ENCODE measurements at regions not wholly inside any gene's neighbourhood (a gene's known extent, or its start where the extent isn't known, plus 50 kb on each side); places are given as distances from the start of the nearest gene placed in this dataset.

DNA sequence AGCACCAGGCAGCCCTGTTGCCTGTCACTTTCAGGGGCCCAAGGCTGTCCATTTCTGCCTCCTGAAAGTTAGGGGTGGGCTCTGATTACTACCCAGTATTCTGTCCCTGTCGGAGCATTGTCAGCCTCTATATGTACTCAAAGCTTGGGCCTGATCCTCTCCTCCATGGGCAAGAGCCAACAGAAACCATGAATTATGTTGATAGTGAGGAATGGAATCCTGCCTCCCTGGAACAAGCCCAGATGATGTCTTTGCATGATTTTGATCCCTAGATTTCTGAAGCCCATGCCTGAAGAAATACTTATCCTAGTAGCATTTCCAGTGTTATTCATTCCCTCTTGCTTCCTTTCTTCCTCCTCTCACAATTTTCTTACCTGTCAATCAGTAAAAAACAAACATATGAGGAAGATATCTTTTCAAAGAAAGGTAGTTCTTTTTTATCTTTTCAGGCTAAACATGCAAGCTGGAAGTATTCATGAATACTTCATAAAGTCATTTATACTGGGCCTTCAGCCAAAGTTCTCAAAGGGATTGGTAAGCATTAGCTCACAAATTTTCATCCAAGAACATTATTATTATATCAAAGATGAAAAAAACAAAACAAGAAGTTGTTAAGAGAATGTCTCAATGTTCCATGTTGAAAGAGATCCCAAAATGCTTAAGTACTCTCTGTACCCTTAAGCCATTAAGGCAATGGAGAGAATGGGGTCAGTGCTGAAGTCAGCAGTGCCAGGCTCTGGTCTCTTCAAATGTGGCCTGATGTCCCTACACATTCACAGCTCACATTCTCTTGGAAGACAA, 171.7 kb downstream of the NHLRC3 start:
- DNase-seq = no peak
- 100% methylated on average over 1 of the region's 1 CpG; no CpG with 5 or more reads in 1 of the 2 experiments for WGBS, 2 experiments (ENCODE audit: insufficient coverage in 1 of 2, insufficient read length in 1 of 2)
- Histone ChIP-seq H3K9ac (ENCODE audit: extremely low read depth, low read length, poor library complexity, severe bottlenecking) (no peak overlapping the region), H3K36me3 (ENCODE audit: control insufficient read depth, insufficient read depth, low read length) (no peaks in the 10 kb centered on the region), H3K27ac (ENCODE audit: low read depth, low read length) (no peak overlapping the region), H3K4me1 (ENCODE audit: control insufficient read depth, insufficient read depth, low read length) (no peaks in the 10 kb centered on the region), H3K9me3 (ENCODE audit: control insufficient read depth, low read length) (no peaks in the 10 kb centered on the region), H3K27me3 (ENCODE audit: control insufficient read depth, insufficient read depth, low read length, poor library complexity, severe bottlenecking) (no peaks in the 10 kb centered on the region), H3K4me3 (ENCODE audit: low read length) (no peak overlapping the region)
- TF ChIP-seq, protein P1, sequence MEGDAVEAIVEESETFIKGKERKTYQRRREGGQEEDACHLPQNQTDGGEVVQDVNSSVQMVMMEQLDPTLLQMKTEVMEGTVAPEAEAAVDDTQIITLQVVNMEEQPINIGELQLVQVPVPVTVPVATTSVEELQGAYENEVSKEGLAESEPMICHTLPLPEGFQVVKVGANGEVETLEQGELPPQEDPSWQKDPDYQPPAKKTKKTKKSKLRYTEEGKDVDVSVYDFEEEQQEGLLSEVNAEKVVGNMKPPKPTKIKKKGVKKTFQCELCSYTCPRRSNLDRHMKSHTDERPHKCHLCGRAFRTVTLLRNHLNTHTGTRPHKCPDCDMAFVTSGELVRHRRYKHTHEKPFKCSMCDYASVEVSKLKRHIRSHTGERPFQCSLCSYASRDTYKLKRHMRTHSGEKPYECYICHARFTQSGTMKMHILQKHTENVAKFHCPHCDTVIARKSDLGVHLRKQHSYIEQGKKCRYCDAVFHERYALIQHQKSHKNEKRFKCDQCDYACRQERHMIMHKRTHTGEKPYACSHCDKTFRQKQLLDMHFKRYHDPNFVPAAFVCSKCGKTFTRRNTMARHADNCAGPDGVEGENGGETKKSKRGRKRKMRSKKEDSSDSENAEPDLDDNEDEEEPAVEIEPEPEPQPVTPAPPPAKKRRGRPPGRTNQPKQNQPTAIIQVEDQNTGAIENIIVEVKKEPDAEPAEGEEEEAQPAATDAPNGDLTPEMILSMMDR (conservative IDR thresholded peaks at IDR 0.05) = no peak
- Mint-ChIP-seq H3K4me1 (peaks cover 3% of the 10 kb centered on the region), H3K4me3 (no peak overlapping the region), H3K9me3 (peaks cover 11% of the 10 kb centered on the region), H3K27ac (no peak overlapping the region), H3K36me3 (ENCODE audit: low read depth) (no peaks in the 10 kb centered on the region), H3K27me3 (ENCODE audit: insufficient read depth) (peaks cover 7% of the 10 kb centered on the region)

DNA sequence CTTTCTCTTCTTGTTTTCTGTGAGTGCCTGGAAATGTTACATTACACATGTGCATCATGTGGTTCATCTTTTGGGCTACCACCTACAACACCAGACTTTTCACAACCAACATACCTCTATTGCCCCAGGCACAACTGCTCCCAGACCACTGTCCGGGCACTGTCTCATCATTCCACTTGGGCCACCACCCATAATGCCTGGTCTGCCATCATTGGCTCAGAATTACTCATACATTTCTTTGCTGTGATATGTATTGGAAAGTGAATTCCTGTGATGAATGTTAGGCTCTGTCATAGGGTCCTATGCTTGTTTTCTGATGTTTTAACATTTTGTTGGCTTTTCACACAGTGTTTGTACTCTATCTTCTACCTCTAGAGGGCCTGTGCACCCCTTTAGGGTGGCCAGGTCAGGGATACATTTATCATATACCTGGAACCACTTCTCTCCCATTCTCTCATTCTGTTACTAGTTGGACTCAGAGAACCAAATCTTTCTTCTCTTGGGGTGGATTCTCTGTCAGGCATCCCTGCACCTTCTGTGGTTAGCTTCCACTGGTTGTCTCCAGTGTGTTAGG, 172.8 kb downstream of the NHLRC3 start:
- H3K4me1 Mint-ChIP-seq = peaks cover 3% of the 10 kb centered on the region

DNA sequence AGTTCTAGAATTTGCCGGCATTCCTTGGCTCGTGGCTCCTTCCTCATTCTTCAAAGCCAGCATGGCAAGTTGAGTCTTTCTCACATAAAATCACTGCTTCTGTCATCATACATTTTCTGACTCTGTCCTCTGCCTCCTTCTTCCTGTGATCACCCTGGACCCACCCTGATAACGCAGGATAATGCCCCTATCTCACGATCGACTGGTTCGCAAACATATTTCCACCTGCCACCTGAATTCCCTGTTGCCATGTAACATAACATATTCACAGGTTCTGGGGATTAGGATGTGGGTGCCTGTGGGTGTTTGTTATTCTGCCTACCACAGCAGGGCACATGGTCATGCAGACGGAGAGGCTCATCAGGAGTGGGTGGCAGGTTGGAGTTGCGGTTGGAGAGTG, 177.7 kb downstream of the NHLRC3 start:
- DNase-seq = no peak
- Histone ChIP-seq H3K4me3 (ENCODE audit: low read length) (no peak overlapping the region), H3K27ac (ENCODE audit: low read depth, low read length) (no peak overlapping the region), H3K36me3 (ENCODE audit: control insufficient read depth, insufficient read depth, low read length) (no peaks in the 10 kb centered on the region), H3K9ac (ENCODE audit: extremely low read depth, low read length, poor library complexity, severe bottlenecking) (no peak overlapping the region), H3K9me3 (ENCODE audit: control insufficient read depth, low read length) (no peaks in the 10 kb centered on the region), H3K4me1 (ENCODE audit: control insufficient read depth, insufficient read depth, low read length) (no peaks in the 10 kb centered on the region), H3K27me3 (ENCODE audit: control insufficient read depth, insufficient read depth, low read length, poor library complexity, severe bottlenecking) (no peaks in the 10 kb centered on the region)
- TF ChIP-seq, protein P1 (conservative IDR thresholded peaks at IDR 0.05) = no peak
- peaks cover 7% of the 10 kb centered on the region for H3K9me3 Mint-ChIP-seq
- H3K27me3 Mint-ChIP-seq (ENCODE audit: insufficient read depth) = peaks cover 7% of the 10 kb centered on the region
- no peak overlapping the region for H3K27ac Mint-ChIP-seq
- H3K4me3 Mint-ChIP-seq = no peak overlapping the region
- no peaks in the 10 kb centered on the region for H3K4me1 Mint-ChIP-seq
- H3K36me3 Mint-ChIP-seq (ENCODE audit: low read depth) = peaks cover 2% of the 10 kb centered on the region
- WGBS, 2 experiments (ENCODE audit: insufficient coverage in 1 of 2, insufficient read length in 1 of 2) = 86 to 97% methylated on average over 4 to 8 of the region's 8 CpGs

More for the DNA sequence above, 172.8 kb downstream of the NHLRC3 start:
- Mint-ChIP-seq H3K27ac (no peak overlapping the region), H3K4me3 (no peak overlapping the region), H3K9me3 (peaks cover 17% of the 10 kb centered on the region), H3K36me3 (ENCODE audit: low read depth) (peaks cover 2% of the 10 kb centered on the region), H3K27me3 (ENCODE audit: insufficient read depth) (peaks cover 7% of the 10 kb centered on the region)
- Histone ChIP-seq H3K36me3 (ENCODE audit: control insufficient read depth, insufficient read depth, low read length) (no peaks in the 10 kb centered on the region), H3K9me3 (ENCODE audit: control insufficient read depth, low read length) (no peaks in the 10 kb centered on the region), H3K4me3 (ENCODE audit: low read length) (no peak overlapping the region), H3K27ac (ENCODE audit: low read depth, low read length) (no peak overlapping the region), H3K27me3 (ENCODE audit: control insufficient read depth, insufficient read depth, low read length, poor library complexity, severe bottlenecking) (no peaks in the 10 kb centered on the region), H3K9ac (ENCODE audit: extremely low read depth, low read length, poor library complexity, severe bottlenecking) (no peak overlapping the region), H3K4me1 (ENCODE audit: control insufficient read depth, insufficient read depth, low read length) (no peaks in the 10 kb centered on the region)
- TF ChIP-seq, protein P1 (conservative IDR thresholded peaks at IDR 0.05) = peak; percentile 70
- 93% methylated on average over 1 of the region's 1 CpG; no CpG with 5 or more reads in 1 of the 2 experiments for WGBS, 2 experiments (ENCODE audit: insufficient coverage in 1 of 2, insufficient read length in 1 of 2)
- no peak for DNase-seq
